Prostate gland (tissue), 2 donors: ENCODE measurements at regions not wholly inside any gene's neighbourhood (a gene's known extent, or its start where the extent isn't known, plus 50 kb on each side); places are given as distances from the start of the nearest gene placed in this dataset.

Experiments used
- DNase-seq: peaks from one replicate; pipeline ENCODE4 v3.0.0-alpha.2; 2019; ENCODE audit warnings: low spot score
- H3K27ac ChIP-seq, 2 donors: fragments of 200-600 bp; sonication (generic); 2 replicates each; pipeline ENCODE4 v1.5.1; 2017 to 2019
- H3K27me3 ChIP-seq: fragments of 200-600 bp; sonication (generic); replicated peaks from 2 replicates; pipeline ENCODE4 v1.5.1; 2019; ENCODE audit not compliant: insufficient read depth
- H3K36me3 ChIP-seq, 2 donors: fragments of 200-600 bp; sonication (generic); 1 replicate in 1 of 2; 2 replicates in 1 of 2; pipeline versions ENCODE4 v1.5.1 to v1.8.1; 2017 to 2019
- H3K4me1 ChIP-seq: fragments of 200-600 bp; sonication (generic); replicated peaks from 2 replicates; pipeline ENCODE4 v1.5.1; 2019
- H3K4me3 ChIP-seq, 2 donors: fragments of 200-600 bp; sonication (generic); 2 replicates each; pipeline ENCODE4 v1.5.1; 2017 to 2019
- H3K9me3 ChIP-seq: fragments of 200-600 bp; sonication (generic); 2 replicates; pipeline ENCODE4 v1.5.1; 2017
- CTCF ChIP-seq, 4 experiments: fragments of 200-600 bp in 2 of 4; fragments of 450-650 bp in 2 of 4; sonication (generic) in 2 of 4; IDR thresholded peaks; 1 replicate in 3 of 4; 2 replicates in 1 of 4; pipeline ENCODE4 v1.5.1; 2016 to 2019; ENCODE audit warnings: antibody characterized with exemption in 4 of 4, mild to moderate bottlenecking in 2 of 4, moderate library complexity in 2 of 4
- POLR2A ChIP-seq: fragments of 450-650 bp; IDR thresholded peaks from one replicate; pipeline ENCODE4 v1.6.1; 2016; ENCODE audit warnings: antibody characterized with exemption, mild to moderate bottlenecking
- POLR2AphosphoS5 ChIP-seq: sonication (generic); formaldehyde crosslinking; IDR thresholded peaks from one replicate; pipeline ENCODE4 v1.6.1; 2017; ENCODE audit warnings: antibody characterized with exemption
- WGBS: methylation state at CpG from one replicate; pipeline ENCODE4 v1.1.5; 2018; 5-methylcytosine and 5-hydroxymethylcytosine counted together
- intact Hi-C: fragments of 100-400 bp; cut with DNase I; formaldehyde crosslinking; loops from one replicate; pipeline ENCODE4 v1.14.2; 2022

DNA sequence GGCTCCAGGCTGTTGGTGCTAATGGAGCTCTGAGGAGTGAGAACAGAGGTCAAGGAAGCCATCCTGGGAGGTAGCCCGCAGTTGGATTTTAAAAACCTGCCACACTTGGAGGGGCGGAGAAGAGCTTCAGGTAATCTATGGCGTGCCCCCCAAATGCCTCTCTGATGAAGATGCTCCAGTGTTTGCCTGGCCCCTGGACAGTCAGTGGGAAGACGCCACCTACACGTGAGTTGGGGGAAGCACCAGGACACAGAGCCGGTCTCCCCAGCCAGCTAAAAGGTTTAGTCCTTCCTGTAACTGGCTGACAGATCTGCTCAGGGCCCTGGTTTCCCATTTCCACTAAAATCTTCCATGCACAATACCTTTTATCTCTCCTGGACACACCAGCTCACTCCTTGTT is 225.0 kb downstream of the TTC32 start:
- Histone ChIP-seq H3K36me3 (no peaks in the 10 kb centered on the region), H3K9me3 (no peaks in the 10 kb centered on the region), H3K4me1 (no peaks in the 10 kb centered on the region), H3K27me3 (no peaks in the 10 kb centered on the region), H3K27ac (no peak overlapping the region), H3K4me3 (no peak overlapping the region)
- TF ChIP-seq POLR2AphosphoS5 (no peak), POLR2A (no peak), CTCF (IDR thresholded peaks at IDR 0.05) (no peak)
- no peak for DNase-seq
- 93% methylated on average over 6 of the region's 6 CpGs for WGBS
- intact Hi-C loops: no loop called here

GRCh38 chr2:19675856-19676460 is 225.8 kb downstream of the TTC32 start:
- Histone ChIP-seq H3K4me1 (no peaks in the 10 kb centered on the region), H3K9me3 (no peaks in the 10 kb centered on the region), H3K27ac (no peak overlapping the region), H3K4me3 (no peak overlapping the region), H3K36me3 (no peaks in the 10 kb centered on the region), H3K27me3 (no peaks in the 10 kb centered on the region)
- TF ChIP-seq POLR2A: no peak
- TF ChIP-seq POLR2AphosphoS5: no peak
- no peak for TF ChIP-seq CTCF (IDR thresholded peaks at IDR 0.05)
- 75% methylated on average over 13 of the region's 13 CpGs for WGBS
- intact Hi-C loops: no loop called here
- DNase-seq: no peak

DNA sequence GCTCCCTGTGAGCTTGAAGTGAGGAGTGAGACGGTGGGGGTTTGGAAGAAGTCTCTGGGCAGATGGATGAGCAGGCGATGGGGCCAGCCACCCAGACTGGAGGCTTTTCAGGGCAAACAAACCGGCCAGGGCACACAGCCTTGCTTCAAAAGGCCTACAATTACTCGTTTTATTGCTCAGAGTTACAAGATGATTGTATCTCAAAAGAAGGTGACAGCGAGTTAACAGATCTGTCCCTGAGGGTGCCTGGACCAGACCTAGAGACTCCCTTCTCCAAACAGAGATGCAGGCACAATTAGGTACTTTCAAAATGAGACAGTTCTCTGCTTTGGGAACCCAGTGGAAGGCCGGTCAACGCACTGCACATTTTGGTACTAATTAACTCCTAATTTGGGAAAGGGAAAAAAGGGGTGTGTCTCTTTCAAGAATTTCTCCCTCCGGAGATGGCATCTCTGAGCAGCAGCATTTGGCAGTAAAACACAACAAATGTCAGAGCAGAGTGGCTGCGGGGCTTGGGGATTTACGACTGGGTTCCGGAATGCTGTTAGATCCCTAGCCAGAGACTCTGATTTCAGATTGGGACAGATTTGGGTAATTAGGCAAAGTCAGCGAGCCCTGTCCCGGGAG is 226.7 kb downstream of the TTC32 start:
- Histone ChIP-seq H3K4me3 (no peak overlapping the region), H3K27ac (no peak overlapping the region), H3K36me3 (no peaks in the 10 kb centered on the region), H3K4me1 (no peaks in the 10 kb centered on the region), H3K27me3 (no peaks in the 10 kb centered on the region), H3K9me3 (no peaks in the 10 kb centered on the region)
- TF ChIP-seq POLR2A: no peak
- no peak for TF ChIP-seq CTCF (IDR thresholded peaks at IDR 0.05)
- TF ChIP-seq POLR2AphosphoS5: no peak
- 16% methylated on average over 13 of the region's 13 CpGs for WGBS
- DNase-seq: no peak
- intact Hi-C loops: no loop called here

DNA sequence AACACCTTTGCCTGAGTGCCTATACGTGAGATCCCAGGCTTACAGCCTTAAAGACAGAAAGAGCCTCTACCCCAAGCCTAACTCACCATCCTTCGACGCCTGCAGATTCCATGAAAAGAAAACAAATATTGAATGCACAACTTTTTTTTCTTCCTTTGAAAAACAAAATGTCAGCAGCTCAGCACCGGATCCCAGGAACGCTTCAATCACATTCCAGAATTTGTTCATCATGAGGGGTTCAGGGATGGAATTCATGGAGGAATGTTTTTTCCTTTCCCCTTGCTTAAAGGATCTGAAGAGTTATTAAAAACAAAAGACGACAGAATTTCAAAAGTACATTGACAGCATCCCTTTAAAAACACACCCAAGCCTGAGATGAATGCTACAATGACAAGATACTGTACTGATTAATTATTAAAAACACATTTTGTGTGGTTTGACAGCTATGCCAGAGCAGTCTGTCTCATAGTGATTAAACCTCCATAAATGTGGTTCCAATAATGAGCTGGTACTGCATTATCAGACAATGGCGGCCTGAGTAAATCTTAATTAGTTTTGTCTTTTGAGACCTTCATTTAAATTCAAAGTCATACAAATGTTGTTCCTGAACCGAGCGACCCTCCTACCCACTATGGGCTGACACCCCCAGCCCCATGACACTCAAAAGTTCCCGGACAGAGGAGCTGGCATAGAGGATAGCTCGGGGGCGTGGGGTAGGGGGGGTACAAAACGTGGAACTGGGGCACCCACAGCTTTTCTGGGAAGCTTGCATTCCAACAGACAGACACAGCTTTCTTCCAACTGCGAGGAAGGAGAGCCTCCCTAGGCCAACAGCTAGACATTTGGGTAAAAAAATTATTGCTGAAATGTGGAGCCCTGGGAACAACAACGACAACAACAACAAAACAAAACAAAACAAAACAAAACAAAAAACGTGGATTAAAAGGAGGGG is 227.5 kb downstream of the TTC32 start:
- no peaks in the 10 kb centered on the region for H3K36me3 ChIP-seq
- no peak overlapping the region for H3K4me3 ChIP-seq
- TF ChIP-seq POLR2A: no peak
- TF ChIP-seq POLR2AphosphoS5: no peak
- no peak for TF ChIP-seq CTCF (IDR thresholded peaks at IDR 0.05)
- WGBS: 71% methylated on average over 16 of the region's 16 CpGs
- H3K4me1 ChIP-seq: no peaks in the 10 kb centered on the region
- no peaks in the 10 kb centered on the region for H3K27me3 ChIP-seq
- no peaks in the 10 kb centered on the region for H3K9me3 ChIP-seq
- DNase-seq: no peak
- intact Hi-C loops: no loop called here
- no peak overlapping the region for H3K27ac ChIP-seq
